ENCODE measurements at regions not wholly inside any gene's neighbourhood (a gene's known extent, or its start where the extent isn't known, plus 50 kb on each side); places are given as distances from the start of the nearest gene placed in this dataset.

- no peak overlapping the region for H3K27ac Mint-ChIP-seq
- H3K27me3 Mint-ChIP-seq, result no peaks in the 10 kb centered on the region
- no peaks in the 10 kb centered on the region for H3K9me3 Mint-ChIP-seq (ENCODE audit: low read depth)
- TF ChIP-seq CTCF (IDR thresholded peaks at IDR 0.05; ENCODE audit: unreplicated experiment), result no peak
- no peak for DNase-seq (ENCODE audit: low spot score, unreplicated experiment)
- H3K4me1 Mint-ChIP-seq (ENCODE audit: low read depth), result peaks cover 45% of the 10 kb centered on the region
- H3K4me3 Mint-ChIP-seq (ENCODE audit: low read depth), result no peak overlapping the region
- H3K36me3 Mint-ChIP-seq (ENCODE audit: insufficient read depth), result no peaks in the 10 kb centered on the region
Measured at GRCh38 chr2:220079595-220079994, 452.2 kb downstream of the SLC4A3 start.

- Mint-ChIP-seq H3K9me3 (ENCODE audit: low read depth) (no peaks in the 10 kb centered on the region), H3K36me3 (ENCODE audit: insufficient read depth) (no peaks in the 10 kb centered on the region), H3K27me3 (no peaks in the 10 kb centered on the region), H3K27ac (no peak overlapping the region), H3K4me1 (ENCODE audit: low read depth) (peaks cover 40% of the 10 kb centered on the region), H3K4me3 (ENCODE audit: low read depth) (no peak overlapping the region)
- TF ChIP-seq CTCF (IDR thresholded peaks at IDR 0.05; ENCODE audit: unreplicated experiment), result no peak
- no peak for DNase-seq (ENCODE audit: low spot score, unreplicated experiment)
Measured at GRCh38 chr2:220081171-220081570, 453.7 kb downstream of the SLC4A3 start.

GRCh38 chr2:220090050-220090449, 462.6 kb downstream of the SLC4A3 start:
- no peak overlapping the region for H3K27ac Mint-ChIP-seq
- no peaks in the 10 kb centered on the region for H3K9me3 Mint-ChIP-seq (ENCODE audit: low read depth)
- DNase-seq (ENCODE audit: low spot score, unreplicated experiment), result no peak
- no peaks in the 10 kb centered on the region for H3K27me3 Mint-ChIP-seq
- no peak overlapping the region for H3K4me3 Mint-ChIP-seq (ENCODE audit: low read depth)
- peaks cover 5% of the 10 kb centered on the region for H3K4me1 Mint-ChIP-seq (ENCODE audit: low read depth)
- H3K36me3 Mint-ChIP-seq (ENCODE audit: insufficient read depth), result no peaks in the 10 kb centered on the region
- TF ChIP-seq CTCF (IDR thresholded peaks at IDR 0.05; ENCODE audit: unreplicated experiment), result no peak

- TF ChIP-seq CTCF (IDR thresholded peaks at IDR 0.05; ENCODE audit: unreplicated experiment), result no peak
- H3K36me3 Mint-ChIP-seq (ENCODE audit: insufficient read depth), result no peaks in the 10 kb centered on the region
- H3K4me3 Mint-ChIP-seq (ENCODE audit: low read depth), result no peak overlapping the region
- no peak for DNase-seq (ENCODE audit: low spot score, unreplicated experiment)
- no peaks in the 10 kb centered on the region for H3K9me3 Mint-ChIP-seq (ENCODE audit: low read depth)
- H3K27me3 Mint-ChIP-seq, result peaks cover 11% of the 10 kb centered on the region
- H3K4me1 Mint-ChIP-seq (ENCODE audit: low read depth), result peaks cover 5% of the 10 kb centered on the region
- H3K27ac Mint-ChIP-seq, result no peak overlapping the region
Measured at GRCh38 chr2:220096406-220096805, 469.0 kb downstream of the SLC4A3 start.

- no peak for TF ChIP-seq CTCF (IDR thresholded peaks at IDR 0.05; ENCODE audit: unreplicated experiment)
- Mint-ChIP-seq H3K4me3 (ENCODE audit: low read depth) (no peak overlapping the region), H3K36me3 (ENCODE audit: insufficient read depth) (no peaks in the 10 kb centered on the region), H3K27me3 (peaks cover 13% of the 10 kb centered on the region), H3K27ac (no peak overlapping the region), H3K9me3 (ENCODE audit: low read depth) (no peaks in the 10 kb centered on the region), H3K4me1 (ENCODE audit: low read depth) (peaks cover 2% of the 10 kb centered on the region)
- no peak for DNase-seq (ENCODE audit: low spot score, unreplicated experiment)
Measured at GRCh38 chr2:220101980-220102379, 474.6 kb downstream of the SLC4A3 start.
